HG02884 (cell line): ENCODE measurements at regions not wholly inside any gene's neighbourhood (a gene's known extent, or its start where the extent isn't known, plus 50 kb on each side); places are given as distances from the start of the nearest gene placed in this dataset.

Source experiments
- ATAC-seq: cut with Tn5 transposase; IDR thresholded peaks from one replicate; pipeline ENCODE4 v1.9.1; 2021; ENCODE audit warnings: mild to moderate bottlenecking, moderate library complexity; ENCODE audit not compliant: unreplicated experiment

- no peak for ATAC-seq
Measured at GRCh38 chr9:29830821-29831220, 2257.5 kb upstream of the C9orf72 start.

GRCh38 chr9:29838491-29839020 lies 2265.3 kb upstream of the C9orf72 start:
- ATAC-seq, result no peak

GRCh38 chr9:29844251-29844650 lies 2271.0 kb upstream of the C9orf72 start:
- no peak for ATAC-seq

GRCh38 chr9:29850664-29851063 lies 2277.4 kb upstream of the C9orf72 start:
- ATAC-seq, result no peak

GRCh38 chr9:29861803-29862202 lies 2288.5 kb upstream of the C9orf72 start:
- no peak for ATAC-seq

GRCh38 chr9:29865764-29866313 lies 2292.6 kb upstream of the C9orf72 start:
- no peak for ATAC-seq

- no peak for ATAC-seq
Measured at GRCh38 chr9:29866556-29866955, 2293.3 kb upstream of the C9orf72 start.

GRCh38 chr9:29873579-29873978 lies 2300.3 kb upstream of the C9orf72 start:
- no peak for ATAC-seq

GRCh38 chr9:29875547-29875946 lies 2302.3 kb upstream of the C9orf72 start:
- no peak for ATAC-seq

GRCh38 chr9:29882767-29883166 lies 2309.5 kb upstream of the C9orf72 start:
- no peak for ATAC-seq

GRCh38 chr9:29906065-29906464 lies 2332.8 kb upstream of the C9orf72 start:
- ATAC-seq, result no peak

- ATAC-seq, result no peak
Measured at GRCh38 chr9:29928072-29928471, 2354.8 kb upstream of the C9orf72 start.

- no peak for ATAC-seq
Measured at GRCh38 chr9:29939559-29939958, 2366.3 kb upstream of the C9orf72 start.

GRCh38 chr9:29945012-29945411 lies 2371.7 kb upstream of the C9orf72 start:
- no peak for ATAC-seq

- ATAC-seq, result no peak
Measured at GRCh38 chr9:29958469-29958868, 2385.2 kb upstream of the C9orf72 start.

- no peak for ATAC-seq
Measured at GRCh38 chr9:29965834-29966233, 2392.6 kb upstream of the C9orf72 start.

GRCh38 chr9:29966247-29966646 lies 2393.0 kb upstream of the C9orf72 start:
- no peak for ATAC-seq

GRCh38 chr9:29968831-29969230 lies 2395.6 kb upstream of the C9orf72 start:
- no peak for ATAC-seq

GRCh38 chr9:29969408-29969807 lies 2396.1 kb upstream of the C9orf72 start:
- ATAC-seq, result no peak

GRCh38 chr9:29969856-29970647 lies 2396.8 kb upstream of the C9orf72 start:
- ATAC-seq, result no peak

- no peak for ATAC-seq
Measured at GRCh38 chr9:29974197-29974596, 2400.9 kb upstream of the C9orf72 start.

- ATAC-seq, result no peak
Measured at GRCh38 chr9:29976981-29977380, 2403.7 kb upstream of the C9orf72 start.
